ENCODE measurements at regions not wholly inside any gene's neighbourhood (a gene's known extent, or its start where the extent isn't known, plus 50 kb on each side); places are given as distances from the start of the nearest gene placed in this dataset.

- FAIRE-seq (no peak), DNase-seq (ENCODE audit: low read depth in 1 of 2, low spot score in 2 of 2) (no peak)
- Histone ChIP-seq H2BK5ac (ENCODE audit: low read depth, low read length) (no peak overlapping the region), H3K27me3 (replicated peaks in 1 of 4; ENCODE audit: control insufficient read depth in 3 of 4, extremely low read depth in 1 of 4, insufficient read depth in 3 of 4, low read length in 3 of 4) (0 out of 7 replicates have a peak, but pooled peaks cover 0 to 2% (median 0%) of the 10 kb centered on the region in 4 experiments), H4K91ac (replicated peaks; ENCODE audit: insufficient read length, low read length) (no peak overlapping the region), H3K27ac (ENCODE audit: low read depth, low read length) (no peak overlapping the region), H3K9me3 (ENCODE audit: insufficient read depth in 2 of 2, low read depth in 1 of 2, low read length in 1 of 2) (no peaks in the 10 kb centered on the region), H3K4me1 (replicated peaks in 1 of 4; ENCODE audit: control insufficient read depth in 3 of 4, insufficient read depth in 4 of 4, low read length in 3 of 4) (peaks cover 0 to 4% (median 0%) of the 10 kb centered on the region in 4 experiments; a peak in 2 of 7 replicates), H3K23ac (ENCODE audit: insufficient read length) (no peak overlapping the region), H4K5ac (ENCODE audit: insufficient read length, low read depth, low read length) (no peak overlapping the region), H2BK12ac (ENCODE audit: low read depth, low read length) (no peak overlapping the region), H3K4me3 (ENCODE audit: extremely low read depth in 1 of 4, insufficient read depth in 2 of 4, low read depth in 3 of 4, low read length in 4 of 4) (no peak overlapping the region), H3K79me2 (ENCODE audit: control insufficient read depth in 1 of 2, insufficient read depth in 2 of 2, low read length in 2 of 2) (no peaks in the 10 kb centered on the region), H3K36me3 (ENCODE audit: control insufficient read depth in 2 of 4, insufficient read depth in 4 of 4, low read length in 3 of 4) (no peaks in the 10 kb centered on the region), H4K8ac (ENCODE audit: extremely low read depth, insufficient read depth, low read length) (no peak overlapping the region), H3K9ac (replicated peaks in 1 of 4; ENCODE audit: extremely low read depth in 1 of 4, low read depth in 3 of 4, low read length in 3 of 4) (no peak overlapping the region), H2BK20ac (ENCODE audit: low read length) (no peak overlapping the region), H3K14ac (ENCODE audit: insufficient read length) (no peak overlapping the region), H3K79me1 (ENCODE audit: low read depth, low read length) (no peaks in the 10 kb centered on the region; the same call in 1 of the 2 replicates), H2BK120ac (replicated peaks; ENCODE audit: low read depth, low read length) (no peak overlapping the region), H2BK15ac (ENCODE audit: low read length) (no peak overlapping the region; the same call in 1 of the 2 replicates), H3K18ac (ENCODE audit: extremely low read depth, low read length) (no peak overlapping the region), H2AK5ac (ENCODE audit: low read depth, low read length) (no peak overlapping the region), H3K23me2 (ENCODE audit: low read depth, low read length) (no peaks in the 10 kb centered on the region; the same call in 1 of the 2 replicates), H2AFZ (ENCODE audit: low read length) (no peak overlapping the region), H3K4ac (replicated peaks; ENCODE audit: insufficient read length, low read depth, low read length) (peak overlapping the region; percentile 41), H3K56ac (replicated peaks; ENCODE audit: insufficient read length, low read depth, low read length) (no peak overlapping the region), H3K4me2 (ENCODE audit: insufficient read depth in 1 of 2, low read depth in 2 of 2, low read length in 2 of 2) (no peak overlapping the region), H4K20me1 (replicated peaks in 1 of 2; ENCODE audit: control insufficient read depth in 1 of 2, insufficient read depth in 2 of 2, low read length in 2 of 2) (no peaks in the 10 kb centered on the region)
- WGBS, 2 experiments (ENCODE audit: extremely low coverage in 1 of 2, insufficient coverage in 1 of 2, insufficient read length in 1 of 2, insufficient replicate concordance in 2 of 2, low coverage in 1 of 2, low lambda C conversion rate in 2 of 2, missing lambda C conversion rate in 1 of 2) = 84% methylated on average over 5 of the region's 5 CpGs; no CpG with 5 or more reads in 1 of the 2 experiments
- ChIA-PET POLR2A (ENCODE audit: partially characterized antibody) (no interaction called here), CTCF (ENCODE audit: partially characterized antibody) (interaction anchor here (1.7 kb wide), 1 partner anchor 319 kb away, joined by 4 read pairs; no protein-coding TSS in a partner anchor)
- no peak for TF ChIP-seq CEBPB (IDR thresholded peaks at IDR 0.05; ENCODE audit: low read depth, low read length)
- no peak for TF ChIP-seq CHD2 (IDR thresholded peaks at IDR 0.05; ENCODE audit: low read length)
- TF ChIP-seq POLR2A (IDR thresholded peaks at IDR 0.05; ENCODE audit: control extremely low read depth in 1 of 2, low read depth in 2 of 2, low read length in 2 of 2) = no peak
- no peak for TF ChIP-seq HDAC6 (IDR thresholded peaks at IDR 0.05; ENCODE audit: low read depth, low read length)
- TF ChIP-seq BRCA1 (IDR thresholded peaks at IDR 0.05; ENCODE audit: low read depth, low read length) = no peak
- no peak for TF ChIP-seq CBX8 (IDR thresholded peaks at IDR 0.05; ENCODE audit: borderline replicate concordance, low read depth, low read length)
- no peak for TF ChIP-seq GTF2F1 (IDR thresholded peaks at IDR 0.05; ENCODE audit: borderline replicate concordance, low read depth, low read length)
- no peak for TF ChIP-seq SIRT6 (IDR thresholded peaks at IDR 0.05; ENCODE audit: low read length)
- TF ChIP-seq SP4 (IDR thresholded peaks at IDR 0.05; ENCODE audit: low read length) = no peak
- TF ChIP-seq CTCF (IDR thresholded peaks at IDR 0.05; ENCODE audit: control extremely low read depth in 1 of 3, insufficient read depth in 1 of 3, low read depth in 1 of 3, low read length in 3 of 3) = no peak
- no peak for TF ChIP-seq EZH2 (IDR thresholded peaks at IDR 0.05; ENCODE audit: low read depth, low read length, severe bottlenecking)
- TF ChIP-seq SP2 (IDR thresholded peaks at IDR 0.05; ENCODE audit: low read length) = no peak
- no peak for TF ChIP-seq KDM5A (IDR thresholded peaks at IDR 0.05; ENCODE audit: low read length)
- TF ChIP-seq ASH2L (IDR thresholded peaks at IDR 0.05; ENCODE audit: low read length) = no peak
These were observed 311.1 kb upstream of the IRX1 start for GRCh38 chr5:3284506-3284905.
